Activated CD8-positive, alpha-beta memory T cell treated with anti-CD3 and anti-CD28 coated beads, Interleukin-2, amount 50 U/mL, for 24 hours (primary cell): ENCODE measurements at regions not wholly inside any gene's neighbourhood (a gene's known extent, or its start where the extent isn't known, plus 50 kb on each side); places are given as distances from the start of the nearest gene placed in this dataset.
"Not testable (repeated sequence)": the region's sequence is repeated elsewhere in the genome, so short reads cannot be mapped to it uniquely, and the experiment has no call there.

Source experiments
- DNase-seq: peaks from one replicate; pipeline ENCODE4 v3.0.0-alpha.2; 2020; ENCODE audit errors: extremely low read depth

- DNase-seq: no peak
Observed at GRCh38 chr7:156515911-156516790, 124.4 kb upstream of the RNF32 start.

- no peak for DNase-seq
Observed at GRCh38 chr7:156514851-156515250, 125.7 kb upstream of the RNF32 start.

- DNase-seq: no peak
Observed at GRCh38 chr7:156511426-156511825, 129.1 kb upstream of the RNF32 start.

GRCh38 chr7:156510966-156511365 is 129.6 kb upstream of the RNF32 start:
- no peak for DNase-seq

- no peak for DNase-seq
Observed at GRCh38 chr7:156509216-156509615, 131.4 kb upstream of the RNF32 start.

GRCh38 chr7:156505876-156506275 is 134.7 kb upstream of the RNF32 start:
- no peak for DNase-seq

- no peak for DNase-seq
Observed at GRCh38 chr7:156504687-156505545, 135.7 kb upstream of the RNF32 start.

- DNase-seq: no peak
Observed at GRCh38 chr7:156504006-156504405, 136.6 kb upstream of the RNF32 start.

GRCh38 chr7:156503196-156503595 is 137.4 kb upstream of the RNF32 start:
- no peak for DNase-seq

GRCh38 chr7:156501815-156502214 is 138.8 kb upstream of the RNF32 start:
- DNase-seq: not testable (repeated sequence)

GRCh38 chr7:156499247-156499881 is 141.2 kb upstream of the RNF32 start:
- no peak for DNase-seq

GRCh38 chr7:156497776-156498509 is 142.6 kb upstream of the RNF32 start:
- no peak for DNase-seq

GRCh38 chr7:156496865-156497264 is 143.7 kb upstream of the RNF32 start:
- no peak for DNase-seq

- DNase-seq: no peak
Observed at GRCh38 chr7:156496363-156496769, 144.2 kb upstream of the RNF32 start.

GRCh38 chr7:156494960-156495359 is 145.6 kb upstream of the RNF32 start:
- DNase-seq: no peak

GRCh38 chr7:156493942-156494341 is 146.6 kb upstream of the RNF32 start:
- DNase-seq: no peak

- no peak for DNase-seq
Observed at GRCh38 chr7:156492170-156492569, 148.4 kb upstream of the RNF32 start.

- DNase-seq: no peak
Observed at GRCh38 chr7:156491435-156491834, 149.1 kb upstream of the RNF32 start.

GRCh38 chr7:156490021-156490800 is 150.4 kb upstream of the RNF32 start:
- no peak for DNase-seq

- DNase-seq: no peak
Observed at GRCh38 chr7:156487811-156488533, 152.6 kb upstream of the RNF32 start.
